HG03060 (cell line): ENCODE measurements at regions not wholly inside any gene's neighbourhood (a gene's known extent, or its start where the extent isn't known, plus 50 kb on each side); places are given as distances from the start of the nearest gene placed in this dataset.

Experiments
- ATAC-seq: cut with Tn5 transposase; IDR thresholded peaks from one replicate; pipeline ENCODE4 v1.9.1; 2021; ENCODE audit warnings: low read depth, moderate number of reproducible peaks; ENCODE audit not compliant: unreplicated experiment

- ATAC-seq: no peak
Measured at GRCh38 chr1:232386721-232387510, 243.0 kb downstream of the SIPA1L2 start.

- ATAC-seq: no peak
Measured at GRCh38 chr1:232386294-232386693, 243.6 kb downstream of the SIPA1L2 start.

- ATAC-seq: no peak
Measured at GRCh38 chr1:232385221-232385620, 244.7 kb downstream of the SIPA1L2 start.

GRCh38 chr1:232384171-232384883, 245.6 kb downstream of the SIPA1L2 start:
- no peak for ATAC-seq

- no peak for ATAC-seq
Measured at GRCh38 chr1:232383455-232384123, 246.3 kb downstream of the SIPA1L2 start.

- no peak for ATAC-seq
Measured at GRCh38 chr1:232382671-232383070, 247.3 kb downstream of the SIPA1L2 start.

GRCh38 chr1:232381394-232382100, 248.4 kb downstream of the SIPA1L2 start:
- no peak for ATAC-seq

GRCh38 chr1:232380596-232380995, 249.3 kb downstream of the SIPA1L2 start:
- no peak for ATAC-seq

- no peak for ATAC-seq
Measured at GRCh38 chr1:232380131-232380530, 249.8 kb downstream of the SIPA1L2 start.

- no peak for ATAC-seq
Measured at GRCh38 chr1:232379063-232379434, 250.9 kb downstream of the SIPA1L2 start.

- no peak for ATAC-seq
Measured at GRCh38 chr1:232378266-232379062, 251.5 kb downstream of the SIPA1L2 start.

GRCh38 chr1:232377494-232377770, 252.5 kb downstream of the SIPA1L2 start:
- ATAC-seq: no peak

GRCh38 chr1:232376632-232377493, 253.1 kb downstream of the SIPA1L2 start:
- no peak for ATAC-seq

GRCh38 chr1:232372841-232373440, 257.0 kb downstream of the SIPA1L2 start:
- ATAC-seq: no peak

- no peak for ATAC-seq
Measured at GRCh38 chr1:232372431-232372830, 257.5 kb downstream of the SIPA1L2 start.

- no peak for ATAC-seq
Measured at GRCh38 chr1:232369451-232370296, 260.3 kb downstream of the SIPA1L2 start.

- no peak for ATAC-seq
Measured at GRCh38 chr1:232368821-232369321, 261.1 kb downstream of the SIPA1L2 start.

- no peak for ATAC-seq
Measured at GRCh38 chr1:232367293-232367692, 262.6 kb downstream of the SIPA1L2 start.
